GM06990 (cell line): ENCODE measurements at regions not wholly inside any gene's neighbourhood (a gene's known extent, or its start where the extent isn't known, plus 50 kb on each side); places are given as distances from the start of the nearest gene placed in this dataset.
"Not testable (repeated sequence)": the region's sequence is repeated elsewhere in the genome, so short reads cannot be mapped to it uniquely, and the experiment has no call there.

Experiments used
- DNase-seq: peaks from one replicate; pipeline ENCODE4 v3.0.0-alpha.2; 2011; ENCODE audit not compliant: insufficient read length; ENCODE audit errors: extremely low read depth
- H3K27me3 ChIP-seq: replicated peaks from 2 replicates; pipeline ENCODE4 v1.6.0; 2011; ENCODE audit warnings: low read length; ENCODE audit not compliant: control insufficient read depth, insufficient read depth
- H3K36me3 ChIP-seq: 2 replicates; pipeline ENCODE4 v1.5.1; 2011; ENCODE audit warnings: low read length; ENCODE audit not compliant: control insufficient read depth, insufficient read depth
- H3K4me3 ChIP-seq: replicated peaks from 2 replicates; pipeline ENCODE4 v1.5.1; 2011; ENCODE audit warnings: low read depth, mild to moderate bottlenecking, control low read depth, low read length
- TF ChIP-seq, protein P1 (sequence below): IDR thresholded peaks from 2 replicates; pipeline ENCODE4 v1.5.1; 2011; ENCODE audit warnings: low read length, control low read depth, mild to moderate bottlenecking, inconsistent platforms; ENCODE audit not compliant: insufficient read depth, poor library complexity, severe bottlenecking

DNA sequence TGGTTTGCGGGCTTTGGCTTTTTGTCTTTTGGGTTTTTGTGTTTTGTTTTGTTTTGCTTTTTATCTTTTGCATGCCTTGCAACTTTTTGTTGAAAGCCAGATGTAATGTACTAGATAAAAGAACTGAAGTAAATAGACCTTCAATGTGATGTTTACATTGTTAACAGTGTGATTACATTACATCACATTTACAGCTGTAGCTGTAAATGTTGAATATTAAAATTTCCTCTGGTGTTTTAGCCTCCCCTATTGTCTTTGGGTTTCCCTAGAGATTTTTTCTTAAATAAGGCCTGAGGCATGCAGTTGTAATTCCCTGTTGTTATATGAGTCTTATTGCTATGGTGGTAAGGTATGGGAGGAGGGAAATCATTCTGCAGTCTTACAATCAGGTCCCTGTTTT lies 275.0 kb downstream of the PARM1 start:
- TF ChIP-seq, protein P1, sequence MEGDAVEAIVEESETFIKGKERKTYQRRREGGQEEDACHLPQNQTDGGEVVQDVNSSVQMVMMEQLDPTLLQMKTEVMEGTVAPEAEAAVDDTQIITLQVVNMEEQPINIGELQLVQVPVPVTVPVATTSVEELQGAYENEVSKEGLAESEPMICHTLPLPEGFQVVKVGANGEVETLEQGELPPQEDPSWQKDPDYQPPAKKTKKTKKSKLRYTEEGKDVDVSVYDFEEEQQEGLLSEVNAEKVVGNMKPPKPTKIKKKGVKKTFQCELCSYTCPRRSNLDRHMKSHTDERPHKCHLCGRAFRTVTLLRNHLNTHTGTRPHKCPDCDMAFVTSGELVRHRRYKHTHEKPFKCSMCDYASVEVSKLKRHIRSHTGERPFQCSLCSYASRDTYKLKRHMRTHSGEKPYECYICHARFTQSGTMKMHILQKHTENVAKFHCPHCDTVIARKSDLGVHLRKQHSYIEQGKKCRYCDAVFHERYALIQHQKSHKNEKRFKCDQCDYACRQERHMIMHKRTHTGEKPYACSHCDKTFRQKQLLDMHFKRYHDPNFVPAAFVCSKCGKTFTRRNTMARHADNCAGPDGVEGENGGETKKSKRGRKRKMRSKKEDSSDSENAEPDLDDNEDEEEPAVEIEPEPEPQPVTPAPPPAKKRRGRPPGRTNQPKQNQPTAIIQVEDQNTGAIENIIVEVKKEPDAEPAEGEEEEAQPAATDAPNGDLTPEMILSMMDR: no peak
- Histone ChIP-seq H3K4me3 (no peak overlapping the region), H3K27me3 (no peaks in the 10 kb centered on the region), H3K36me3 (no peaks in the 10 kb centered on the region)
- DNase-seq: no peak

DNA sequence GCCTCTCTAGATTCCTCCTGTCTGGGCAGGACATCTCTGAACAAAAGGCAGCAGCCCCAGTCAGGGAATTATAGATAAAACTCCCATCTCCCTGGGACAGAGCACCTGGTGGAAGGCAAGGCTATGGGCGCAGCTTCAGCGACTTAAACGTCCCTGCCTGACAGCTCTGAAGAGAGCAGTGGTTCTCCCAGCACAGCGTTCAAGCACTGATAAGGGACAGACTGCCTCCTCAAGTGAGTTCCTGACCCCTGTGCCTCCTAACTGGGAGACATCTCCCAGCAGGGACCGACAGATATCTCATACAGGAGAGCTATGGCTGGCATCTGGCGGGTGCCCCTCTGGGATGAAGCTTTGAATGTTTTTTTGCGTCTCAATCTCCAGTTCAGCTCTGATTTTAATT lies 262.2 kb downstream of the PARM1 start:
- DNase-seq: no peak
- H3K36me3 ChIP-seq: no peaks in the 10 kb centered on the region
- no peaks in the 10 kb centered on the region for H3K27me3 ChIP-seq
- TF ChIP-seq, protein P1: no peak
- H3K4me3 ChIP-seq: no peak overlapping the region

DNA sequence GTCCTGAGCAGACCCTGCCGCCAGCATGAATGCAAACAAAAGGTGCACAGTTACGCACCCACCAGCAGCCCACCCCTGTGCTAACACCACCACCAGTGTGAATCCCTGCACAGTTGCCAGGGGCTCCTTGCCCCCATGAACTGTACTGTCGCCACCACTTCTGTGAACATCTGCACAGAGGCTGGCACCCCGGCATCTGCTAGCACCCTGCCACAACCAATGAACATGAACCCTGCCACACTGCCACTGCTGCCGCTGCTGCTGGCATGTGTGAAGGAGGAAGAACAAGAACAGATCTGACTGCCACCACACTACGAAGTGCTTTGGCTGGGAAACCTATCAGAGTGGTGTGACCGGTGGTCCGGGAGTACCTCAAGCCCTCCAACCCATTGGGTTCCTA lies 261.3 kb downstream of the PARM1 start:
- no peak for DNase-seq
- no peak overlapping the region for H3K4me3 ChIP-seq
- H3K27me3 ChIP-seq: no peaks in the 10 kb centered on the region
- TF ChIP-seq, protein P1: no peak
- no peaks in the 10 kb centered on the region for H3K36me3 ChIP-seq

DNA sequence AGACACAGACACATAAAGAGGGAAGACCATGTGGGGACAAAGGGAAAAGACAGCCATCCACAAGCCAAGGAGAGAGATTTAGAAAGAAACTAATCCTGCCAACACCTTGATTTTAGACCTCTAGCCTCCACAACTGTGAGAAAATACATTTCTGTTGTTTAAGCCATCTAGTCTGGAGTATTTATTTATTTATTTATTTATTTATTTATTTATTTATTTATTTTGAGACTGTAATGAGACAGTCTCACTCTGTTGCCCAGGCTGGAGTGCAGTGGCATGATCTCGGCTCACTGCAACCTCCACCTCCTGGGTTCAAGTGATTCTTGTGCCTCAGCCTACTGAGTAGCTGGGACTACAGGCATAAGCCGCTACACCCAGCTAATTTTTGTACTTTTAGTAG lies 259.3 kb downstream of the PARM1 start:
- not testable (repeated sequence) for H3K36me3 ChIP-seq, H3K27me3 ChIP-seq, DNase-seq, H3K4me3 ChIP-seq

DNA sequence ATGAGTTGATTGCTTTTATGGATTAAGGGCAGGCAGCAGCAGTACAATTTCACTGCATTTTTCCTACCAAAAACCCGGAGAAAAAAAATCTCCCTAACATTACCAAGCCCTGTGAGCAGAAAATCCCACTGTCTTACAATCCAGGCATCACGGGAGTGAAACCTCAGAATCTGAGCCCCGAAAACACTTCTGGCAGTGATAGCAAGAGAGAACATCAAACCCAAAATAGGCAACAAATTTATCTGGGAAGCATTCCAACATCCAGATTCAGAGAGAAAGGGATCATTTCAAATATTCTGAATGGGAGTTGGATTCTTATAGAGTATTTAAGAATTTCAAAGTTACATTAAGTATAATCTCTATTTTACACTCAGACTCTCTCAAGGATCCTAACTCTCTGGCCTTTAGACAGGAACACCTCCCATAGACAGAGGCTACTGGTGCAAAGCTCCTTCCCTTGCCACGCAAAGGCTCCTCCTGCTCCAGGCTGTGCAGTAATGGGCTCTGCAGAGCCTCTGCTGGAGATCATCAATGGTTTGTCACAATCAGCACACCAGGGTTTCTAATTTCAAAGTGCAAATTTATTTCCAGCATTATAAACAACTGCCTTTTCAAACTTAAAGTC lies 256.9 kb downstream of the PARM1 start:
- TF ChIP-seq, protein P1: no peak
- H3K27me3 ChIP-seq: no peaks in the 10 kb centered on the region
- DNase-seq: no peak

DNA sequence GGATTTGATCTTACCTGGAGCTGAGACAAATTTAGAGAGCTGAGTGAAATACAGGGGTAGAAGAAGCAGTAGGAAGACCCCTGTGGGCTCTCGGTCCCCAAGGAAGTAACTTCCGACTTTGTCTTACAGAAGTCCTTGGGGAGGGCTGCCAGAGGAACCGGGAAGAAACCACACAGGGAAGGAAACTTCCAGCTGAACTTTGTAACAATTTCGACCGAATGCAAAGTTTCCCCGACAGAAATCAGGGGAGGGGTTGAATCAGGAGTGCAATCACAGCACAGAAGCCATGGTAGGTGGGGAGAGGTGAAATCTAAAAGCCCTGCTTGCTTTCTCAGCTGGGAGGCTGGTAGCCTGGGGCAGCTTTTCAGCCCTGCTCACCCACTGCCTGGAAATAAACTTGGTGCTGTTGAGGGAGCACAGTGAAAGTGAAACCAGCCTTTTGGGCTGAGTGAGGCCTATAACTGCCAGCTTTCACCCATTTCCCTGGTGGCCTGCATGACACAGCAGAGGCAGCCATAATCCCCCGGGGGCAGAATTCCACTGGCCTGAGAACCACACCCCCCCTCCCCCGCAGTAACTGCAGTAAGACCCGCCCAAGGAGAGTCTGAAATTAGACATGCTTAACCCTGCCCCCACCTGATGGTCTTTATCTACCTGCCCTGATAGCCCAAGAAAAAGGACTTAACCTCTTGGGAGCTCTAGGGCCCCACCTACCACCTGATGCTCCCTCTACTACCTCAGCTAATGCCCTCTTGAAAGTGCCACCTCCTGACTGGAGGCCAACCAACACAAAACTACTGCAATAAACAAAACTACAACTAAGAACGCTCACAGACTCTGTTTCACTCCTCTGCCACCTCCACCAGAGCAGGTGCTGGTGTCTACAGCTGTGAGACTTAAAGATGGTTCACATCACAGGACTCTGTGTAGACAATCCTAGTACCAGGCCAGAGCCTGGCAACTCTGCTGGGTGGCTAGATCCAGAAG lies 248.2 kb downstream of the PARM1 start:
- Histone ChIP-seq H3K27me3 (no peaks in the 10 kb centered on the region), H3K36me3 (no peaks in the 10 kb centered on the region), H3K4me3 (peak overlapping the region; percentile 19)
- TF ChIP-seq, protein P1: no peak
- peak; percentile 68 for DNase-seq

More for the DNA sequence above, 256.9 kb downstream of the PARM1 start:
- Histone ChIP-seq H3K4me3 (no peak overlapping the region), H3K36me3 (no peaks in the 10 kb centered on the region)
